ENCODE measurements at regions not wholly inside any gene's neighbourhood (a gene's known extent, or its start where the extent isn't known, plus 50 kb on each side); places are given as distances from the start of the nearest gene placed in this dataset.
A peak's percentile ranks its signal among the peaks of the same experiment; 100 is the strongest.
"Not testable (repeated sequence)": the region's sequence is repeated elsewhere in the genome, so short reads cannot be mapped to it uniquely, and the experiment has no call there.

DNA sequence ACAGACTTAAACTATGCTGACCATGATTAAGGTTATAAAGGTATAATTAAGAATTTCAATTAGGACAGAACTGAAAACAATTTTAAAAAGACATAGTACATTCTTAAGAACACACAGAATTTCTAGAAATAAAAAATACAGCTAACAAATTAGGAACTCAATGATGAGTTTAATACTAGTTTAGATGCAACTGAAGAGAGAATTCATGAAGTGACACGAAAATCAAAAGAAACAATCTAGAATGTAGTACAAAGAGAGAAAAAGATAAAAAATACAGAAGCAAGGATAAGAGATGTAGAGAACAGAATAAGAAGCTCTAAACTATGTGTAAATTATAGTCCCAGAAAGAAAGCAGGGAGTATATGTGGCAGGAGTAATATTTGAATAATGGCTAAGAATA is 187.8 kb upstream of the KRR1 start:
- Histone ChIP-seq H3K4me1 (peaks cover 3% of the 10 kb centered on the region), H3K4me3 (no peak overlapping the region), H3K27ac (no peak overlapping the region), H3K36me3 (no peaks in the 10 kb centered on the region), H3K27me3 (no peaks in the 10 kb centered on the region), H3K9me3 (replicated peaks) (no peaks in the 10 kb centered on the region)
- DNase-seq: no peak

DNA sequence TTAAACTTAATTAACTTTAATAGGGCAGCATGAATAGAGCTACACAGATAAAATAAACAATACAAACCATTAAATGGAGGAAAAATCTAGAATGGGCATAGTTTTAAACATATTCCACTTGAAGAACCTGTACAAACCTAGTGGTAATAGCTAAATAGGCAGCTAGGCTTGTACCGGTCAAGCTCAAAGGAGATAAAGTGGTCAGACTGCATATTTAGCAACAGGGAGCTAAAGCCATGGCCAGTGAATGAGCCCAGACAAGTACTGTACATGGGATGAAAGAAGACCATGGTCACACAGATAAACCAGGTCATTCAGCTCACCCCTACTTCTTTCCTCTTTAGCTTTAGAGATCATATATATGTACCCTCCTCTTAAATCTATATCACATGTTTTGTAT is 186.6 kb upstream of the KRR1 start:
- Histone ChIP-seq H3K27ac (no peak overlapping the region), H3K4me1 (no peaks in the 10 kb centered on the region), H3K27me3 (no peaks in the 10 kb centered on the region), H3K36me3 (no peaks in the 10 kb centered on the region), H3K9me3 (replicated peaks) (no peaks in the 10 kb centered on the region), H3K4me3 (no peak overlapping the region)
- DNase-seq: no peak

DNA sequence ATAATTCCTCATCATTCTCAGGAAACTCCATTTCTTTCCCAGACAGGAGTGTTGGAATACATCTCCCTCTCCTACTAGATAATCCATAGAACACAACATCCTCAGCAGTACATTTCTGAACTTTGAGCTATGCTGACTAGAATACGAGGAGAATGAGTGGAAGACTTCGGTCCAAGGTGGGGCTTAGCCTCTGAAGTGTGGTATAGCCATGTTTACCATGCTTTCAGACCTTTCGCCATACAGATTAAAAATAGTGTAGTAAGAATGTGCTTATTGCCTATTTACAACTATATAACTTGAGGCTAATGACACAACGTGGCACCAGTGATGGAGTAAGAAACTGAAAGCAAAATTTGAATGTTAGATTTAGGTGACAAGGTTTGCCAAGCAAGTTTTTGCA is 184.5 kb upstream of the KRR1 start:
- H3K9me3 ChIP-seq (replicated peaks): no peaks in the 10 kb centered on the region
- no peak overlapping the region for H3K27ac ChIP-seq
- no peaks in the 10 kb centered on the region for H3K4me1 ChIP-seq
- no peak for DNase-seq
- no peaks in the 10 kb centered on the region for H3K27me3 ChIP-seq
- no peak overlapping the region for H3K4me3 ChIP-seq
- H3K36me3 ChIP-seq: no peaks in the 10 kb centered on the region

DNA sequence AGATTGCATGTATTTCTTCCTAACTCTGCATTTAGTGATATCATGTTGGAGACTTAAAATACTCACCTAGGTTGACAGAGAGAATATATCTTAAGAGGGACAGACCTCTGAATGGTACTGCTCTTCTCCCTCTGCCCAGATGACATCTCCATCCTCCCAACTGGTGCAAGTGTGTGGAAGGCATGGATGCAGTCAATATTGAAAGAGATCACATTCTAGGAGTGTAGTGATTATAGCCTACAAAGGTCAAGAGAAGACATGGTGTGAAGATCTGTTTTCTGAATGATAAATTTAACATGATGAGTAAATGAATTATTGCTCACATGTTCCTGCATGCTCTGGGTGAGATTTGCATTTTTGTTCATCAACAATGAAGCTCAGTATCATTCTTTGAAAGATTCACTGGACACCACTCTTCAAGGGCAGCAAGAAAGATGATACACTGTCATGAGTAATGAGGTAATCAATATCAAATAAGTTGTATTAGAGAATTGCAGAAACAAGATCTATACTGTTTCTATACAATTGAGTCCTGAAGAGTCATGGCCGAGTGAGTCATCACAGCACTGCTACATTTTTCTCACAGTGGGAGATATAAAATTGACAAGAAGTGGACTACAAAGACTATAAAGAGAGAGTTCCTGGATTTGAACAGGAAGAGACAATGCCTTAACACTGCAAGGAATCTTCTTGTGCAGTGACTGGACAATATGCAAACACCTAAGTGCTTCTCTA is 183.3 kb upstream of the KRR1 start:
- no peaks in the 10 kb centered on the region for H3K27me3 ChIP-seq
- no peak overlapping the region for H3K27ac ChIP-seq
- no peak for DNase-seq
- no peaks in the 10 kb centered on the region for H3K4me1 ChIP-seq
- H3K9me3 ChIP-seq (replicated peaks): no peaks in the 10 kb centered on the region
- H3K36me3 ChIP-seq: no peaks in the 10 kb centered on the region
- no peak overlapping the region for H3K4me3 ChIP-seq

DNA sequence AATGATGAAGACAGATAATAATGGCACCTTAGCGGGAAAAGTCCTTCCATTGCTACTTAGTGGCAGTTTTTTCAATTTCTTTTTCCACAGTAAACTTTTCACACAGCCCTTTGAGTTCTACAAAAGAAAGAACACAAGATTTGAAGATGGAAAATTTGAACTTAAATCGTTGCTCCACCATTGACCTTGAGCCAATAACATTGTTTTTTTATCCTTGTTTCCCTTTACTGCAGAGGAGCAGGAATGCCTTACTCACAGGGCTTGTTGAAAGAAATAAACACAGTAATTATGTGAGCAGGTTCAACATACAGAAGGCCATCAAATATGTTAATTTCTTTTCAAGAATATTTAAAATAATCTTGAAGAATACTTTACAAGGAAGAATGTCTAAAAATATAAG is 181.5 kb upstream of the KRR1 start:
- Histone ChIP-seq H3K4me1 (no peaks in the 10 kb centered on the region), H3K27ac (no peak overlapping the region), H3K4me3 (no peak overlapping the region), H3K36me3 (no peaks in the 10 kb centered on the region), H3K9me3 (replicated peaks) (no peaks in the 10 kb centered on the region), H3K27me3 (no peaks in the 10 kb centered on the region)
- DNase-seq: no peak

DNA sequence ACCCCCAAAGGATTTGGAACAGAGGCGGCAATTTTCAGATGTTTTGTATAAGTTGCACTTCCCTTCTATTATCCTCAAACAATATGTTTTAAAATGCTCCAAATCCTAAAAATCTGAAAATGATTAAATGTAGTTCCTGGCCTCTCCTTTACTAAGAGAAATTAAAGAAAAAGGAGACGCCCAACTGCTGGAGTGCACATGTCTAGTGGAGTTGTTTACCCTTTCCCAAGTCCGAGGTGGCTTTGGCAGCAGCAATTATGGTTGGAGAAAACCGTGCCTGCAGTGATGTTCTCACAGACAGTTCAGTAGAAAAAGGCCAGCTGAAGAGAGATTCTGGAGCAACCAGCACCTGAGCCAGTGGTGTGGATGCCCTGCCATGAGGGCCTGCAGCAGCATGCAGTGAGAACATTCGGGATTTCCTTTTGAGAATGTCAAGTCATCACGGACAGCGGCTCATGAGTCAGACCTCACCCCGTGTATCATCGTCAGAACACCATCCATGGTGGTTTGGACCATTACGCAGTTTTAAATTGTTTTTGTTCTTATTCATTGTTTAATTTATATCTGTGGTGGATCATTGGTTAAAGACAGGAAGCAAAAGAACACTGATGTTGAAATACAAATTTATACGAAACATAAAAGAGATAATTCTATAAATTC is 179.0 kb upstream of the KRR1 start:
- no peak for DNase-seq
- no peaks in the 10 kb centered on the region for H3K27me3 ChIP-seq
- no peaks in the 10 kb centered on the region for H3K9me3 ChIP-seq (replicated peaks)
- no peak overlapping the region for H3K27ac ChIP-seq
- no peaks in the 10 kb centered on the region for H3K36me3 ChIP-seq
- H3K4me3 ChIP-seq: no peak overlapping the region
- no peaks in the 10 kb centered on the region for H3K4me1 ChIP-seq

DNA sequence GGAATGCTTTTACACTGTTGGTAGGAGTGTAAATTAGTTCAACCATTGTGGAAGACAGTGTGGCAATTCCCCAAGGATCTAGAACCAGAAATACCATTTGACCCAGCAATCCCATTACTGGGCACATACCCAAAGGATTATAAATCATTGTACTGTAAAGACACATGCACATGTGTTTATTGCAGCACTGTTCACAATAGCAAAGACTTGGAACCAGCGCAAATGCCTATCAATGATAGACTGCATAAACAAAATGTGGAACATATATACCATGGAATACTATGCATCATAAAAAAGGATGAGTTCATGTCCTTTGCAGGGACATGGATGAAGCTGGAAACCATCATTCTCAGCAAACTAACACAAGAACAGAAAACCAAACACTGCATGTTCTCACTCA is 174.8 kb upstream of the KRR1 start:
- not testable (repeated sequence) for H3K9me3 ChIP-seq (replicated peaks); H3K36me3 ChIP-seq; H3K4me3 ChIP-seq; H3K27me3 ChIP-seq; H3K4me1 ChIP-seq; H3K27ac ChIP-seq; DNase-seq

DNA sequence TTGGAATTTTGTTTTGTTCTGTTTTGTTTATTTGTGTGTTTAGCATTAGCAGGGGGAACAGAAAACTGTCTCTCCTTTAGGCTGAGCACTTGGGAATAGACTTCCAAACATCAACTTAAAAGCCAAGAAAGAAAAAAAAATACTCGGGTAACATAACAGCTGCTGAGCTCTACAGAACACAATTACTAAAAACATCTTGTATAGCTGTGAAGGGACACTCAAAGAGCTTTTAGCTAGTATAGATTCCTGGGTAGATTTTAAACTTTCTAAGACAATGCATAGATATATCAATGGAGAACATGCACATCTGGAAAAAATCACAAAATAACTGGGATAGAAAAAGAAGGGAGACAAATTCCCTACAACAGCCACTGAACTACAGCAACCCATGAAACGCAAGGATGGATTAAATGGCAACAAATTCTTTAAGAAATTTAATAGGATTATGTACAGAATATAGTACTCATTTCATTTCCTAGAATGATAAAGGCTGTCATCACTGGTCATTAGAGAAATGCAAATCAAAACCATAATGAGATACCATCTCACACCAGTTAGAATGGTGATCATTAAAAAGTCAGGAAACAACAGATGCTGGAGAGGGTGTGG is 174.3 kb upstream of the KRR1 start:
- Histone ChIP-seq H3K4me1 (no peaks in the 10 kb centered on the region), H3K9me3 (replicated peaks) (peaks cover 3% of the 10 kb centered on the region; the same call in 1 of the 2 replicates), H3K27me3 (no peaks in the 10 kb centered on the region), H3K36me3 (no peaks in the 10 kb centered on the region), H3K4me3 (no peak overlapping the region), H3K27ac (no peak overlapping the region)
- no peak for DNase-seq

DNA sequence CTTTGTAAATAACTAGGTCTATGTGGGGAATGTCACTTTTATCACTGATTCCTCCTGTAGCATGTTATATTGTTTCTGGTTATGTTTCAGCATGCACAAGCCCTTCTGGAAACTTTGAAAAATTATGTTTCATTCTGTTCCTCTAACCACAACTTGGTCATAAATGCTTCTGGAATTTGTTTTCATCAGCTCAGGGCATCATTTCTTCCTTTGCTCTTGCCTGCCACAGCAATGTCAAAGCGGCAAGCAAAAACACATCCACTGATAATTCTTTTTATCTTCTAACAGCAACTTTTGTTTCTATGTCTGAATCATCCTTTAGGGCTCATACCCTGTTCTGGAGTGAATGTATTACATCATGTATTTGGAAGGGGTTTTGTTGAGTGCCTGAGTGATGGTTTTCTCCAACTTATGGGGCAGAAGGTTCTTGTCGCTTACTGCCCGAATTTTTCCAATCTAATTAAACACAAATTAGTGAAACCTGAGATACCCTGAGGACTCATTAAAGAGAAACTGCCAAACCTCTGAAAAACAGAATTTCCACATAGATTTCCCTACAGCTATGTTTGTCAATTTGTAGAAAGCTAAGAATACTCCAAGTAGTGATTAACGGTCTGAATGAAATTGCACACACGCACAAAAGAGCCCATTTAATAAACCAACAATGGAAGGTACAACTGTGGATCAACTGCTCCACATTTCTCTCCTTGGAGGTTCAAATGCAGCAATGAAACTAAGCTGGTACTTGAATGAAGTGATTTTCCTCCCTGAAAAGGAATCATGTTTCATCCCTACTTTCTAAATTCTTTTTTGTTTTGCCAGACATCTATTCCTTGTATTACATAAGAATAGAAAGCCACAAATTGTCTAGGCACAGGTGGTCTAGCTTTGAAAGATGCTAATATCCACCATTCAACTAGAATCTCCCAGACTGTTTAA is 173.5 kb upstream of the KRR1 start:
- H3K4me1 ChIP-seq: no peaks in the 10 kb centered on the region
- H3K27me3 ChIP-seq: no peaks in the 10 kb centered on the region
- no peaks in the 10 kb centered on the region for H3K36me3 ChIP-seq
- H3K9me3 ChIP-seq (replicated peaks): peaks cover 3% of the 10 kb centered on the region; the same call in 1 of the 2 replicates
- no peak overlapping the region for H3K4me3 ChIP-seq
- H3K27ac ChIP-seq: no peak overlapping the region
- DNase-seq: no peak

DNA sequence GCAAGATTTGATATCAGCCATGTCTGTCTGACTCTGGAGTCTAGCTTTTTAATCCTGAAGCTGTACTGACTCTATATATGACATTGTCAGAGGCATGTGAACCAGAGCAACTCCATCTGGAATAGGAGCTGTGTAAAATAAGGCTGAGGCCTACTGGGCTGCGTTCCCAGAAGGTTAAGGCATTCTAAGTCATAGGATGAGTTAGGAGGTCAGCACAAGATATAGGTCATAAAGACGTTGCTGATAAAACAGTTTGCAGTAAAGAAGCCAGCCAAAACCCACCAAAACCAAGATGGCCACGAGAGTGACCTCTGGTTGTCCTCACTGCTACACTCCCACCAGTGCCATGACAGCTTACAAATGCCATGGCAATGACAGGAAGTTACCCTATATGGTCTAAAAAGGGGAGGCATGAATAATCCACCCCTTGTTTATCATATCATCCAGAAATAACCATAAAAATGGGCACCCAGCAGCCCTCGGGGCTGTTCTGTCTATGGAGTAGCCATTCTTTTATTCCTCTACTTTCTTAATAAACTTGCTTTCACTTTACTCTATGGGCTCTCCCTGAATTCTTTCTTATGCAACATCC is 172.7 kb upstream of the KRR1 start:
- H3K4me1 ChIP-seq; DNase-seq; H3K27me3 ChIP-seq; H3K4me3 ChIP-seq; H3K36me3 ChIP-seq; H3K27ac ChIP-seq; H3K9me3 ChIP-seq (replicated peaks): not testable (repeated sequence)

DNA sequence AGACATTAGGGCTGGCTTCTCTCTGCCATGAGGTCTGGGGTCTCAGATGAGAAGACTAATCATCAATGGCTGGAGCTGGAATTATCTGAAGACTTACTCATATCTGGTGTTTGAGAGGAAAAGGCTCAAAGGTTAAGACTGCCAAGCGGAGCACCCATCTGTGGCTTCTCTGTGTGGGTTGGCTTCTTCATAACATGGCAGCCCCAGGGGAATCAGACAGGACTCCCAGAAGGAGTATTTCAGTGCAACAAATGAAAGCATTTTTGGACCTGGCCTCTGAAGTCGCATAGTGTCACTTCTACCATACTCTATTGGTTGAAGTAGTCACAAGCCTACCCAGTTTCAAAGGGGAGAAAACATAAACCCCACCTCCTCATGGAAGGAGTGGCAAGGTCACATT is 171.8 kb upstream of the KRR1 start:
- H3K9me3 ChIP-seq (replicated peaks): peaks cover 3% of the 10 kb centered on the region; the same call in 1 of the 2 replicates
- H3K36me3 ChIP-seq: no peaks in the 10 kb centered on the region
- H3K4me1 ChIP-seq: no peaks in the 10 kb centered on the region
- H3K27ac ChIP-seq: no peak overlapping the region
- H3K27me3 ChIP-seq: no peaks in the 10 kb centered on the region
- H3K4me3 ChIP-seq: no peak overlapping the region
- no peak for DNase-seq

DNA sequence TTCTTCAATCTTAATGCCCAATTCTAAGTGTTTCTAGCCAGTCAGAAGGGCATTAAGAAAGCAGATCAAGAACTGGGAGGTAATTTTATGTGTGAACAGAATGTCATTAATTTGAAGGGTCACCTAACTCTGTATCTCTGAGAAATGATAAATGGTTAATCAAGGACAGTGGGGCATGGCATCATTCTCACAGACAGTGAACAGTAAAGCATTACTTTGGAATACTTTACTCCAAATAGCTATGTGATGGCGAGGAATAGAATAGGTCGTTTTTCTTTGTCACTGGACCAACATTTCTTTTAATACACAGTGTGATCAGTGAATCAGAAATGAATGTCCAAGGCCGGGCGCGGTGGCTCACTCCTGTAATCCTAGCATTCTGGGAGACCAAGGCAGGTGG is 166.1 kb upstream of the KRR1 start:
- no peak for DNase-seq
- Histone ChIP-seq H3K4me1 (peaks cover under 1% of the 10 kb centered on the region; the same call in 1 of the 2 replicates), H3K4me3 (no peak overlapping the region), H3K27me3 (no peaks in the 10 kb centered on the region), H3K9me3 (replicated peaks) (0 out of 2 replicates have a peak, but pooled peaks cover 3% of the 10 kb centered on the region), H3K36me3 (no peaks in the 10 kb centered on the region), H3K27ac (no peak overlapping the region)

DNA sequence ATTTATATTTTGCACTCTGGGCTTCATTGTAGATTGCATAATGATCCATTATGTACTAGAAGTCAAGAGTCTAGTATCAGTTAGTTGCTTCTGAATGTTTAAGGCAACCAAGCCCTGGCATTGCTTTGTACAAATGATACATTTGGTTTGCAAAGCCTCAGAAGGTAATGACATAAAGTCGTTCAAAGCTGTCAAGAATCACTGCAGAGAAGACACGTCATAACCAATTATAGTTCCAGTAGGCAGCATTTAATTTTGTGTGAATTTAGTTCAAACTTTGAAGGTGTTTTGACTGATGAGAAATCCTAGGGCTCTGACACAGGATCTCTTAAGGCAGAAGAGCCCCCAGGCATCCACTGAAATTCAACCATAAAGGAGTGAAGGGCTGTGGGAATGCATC is 163.0 kb upstream of the KRR1 start:
- no peaks in the 10 kb centered on the region for H3K36me3 ChIP-seq
- 0 out of 2 replicates have a peak, but pooled peaks cover 3% of the 10 kb centered on the region for H3K9me3 ChIP-seq (replicated peaks)
- no peak overlapping the region for H3K4me3 ChIP-seq
- no peaks in the 10 kb centered on the region for H3K27me3 ChIP-seq
- H3K27ac ChIP-seq: no peak overlapping the region
- H3K4me1 ChIP-seq: peaks cover 4% of the 10 kb centered on the region
- no peak for DNase-seq

DNA sequence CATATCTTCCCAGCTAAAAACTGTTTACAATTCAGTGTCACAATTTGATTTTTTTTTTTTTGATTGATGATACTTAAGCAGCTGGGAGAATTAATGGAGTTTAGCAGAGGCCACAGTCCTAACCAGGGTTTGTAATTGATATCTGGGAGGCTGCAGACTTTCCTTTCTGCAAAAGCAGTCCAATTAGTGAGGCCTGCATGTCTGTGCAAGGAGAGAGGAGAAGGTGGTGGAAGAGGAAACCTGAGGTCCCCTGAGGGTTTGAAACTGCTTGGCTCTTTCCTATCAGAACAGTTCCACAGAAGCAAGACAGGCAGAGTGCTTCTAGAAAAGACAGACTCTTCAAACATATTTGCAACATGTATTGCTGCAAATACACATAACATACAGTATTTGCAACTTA is 160.8 kb upstream of the KRR1 start:
- Histone ChIP-seq H3K27me3 (no peaks in the 10 kb centered on the region), H3K27ac (no peak overlapping the region), H3K4me3 (no peak overlapping the region), H3K9me3 (replicated peaks) (0 out of 2 replicates have a peak, but pooled peaks cover 3% of the 10 kb centered on the region), H3K36me3 (no peaks in the 10 kb centered on the region), H3K4me1 (peaks cover 4% of the 10 kb centered on the region)
- DNase-seq: peak; percentile 14 to 58

Measured in SJCRH30 (cell line).